HG03108 (cell line): ENCODE measurements at regions not wholly inside any gene's neighbourhood (a gene's known extent, or its start where the extent isn't known, plus 50 kb on each side); places are given as distances from the start of the nearest gene placed in this dataset.
A peak's percentile ranks its signal among the peaks of the same experiment; 100 is the strongest.

Source experiments
- ATAC-seq: cut with Tn5 transposase; IDR thresholded peaks from one replicate; pipeline ENCODE4 v1.9.1; 2021; ENCODE audit warnings: moderate library complexity; ENCODE audit not compliant: unreplicated experiment

DNA sequence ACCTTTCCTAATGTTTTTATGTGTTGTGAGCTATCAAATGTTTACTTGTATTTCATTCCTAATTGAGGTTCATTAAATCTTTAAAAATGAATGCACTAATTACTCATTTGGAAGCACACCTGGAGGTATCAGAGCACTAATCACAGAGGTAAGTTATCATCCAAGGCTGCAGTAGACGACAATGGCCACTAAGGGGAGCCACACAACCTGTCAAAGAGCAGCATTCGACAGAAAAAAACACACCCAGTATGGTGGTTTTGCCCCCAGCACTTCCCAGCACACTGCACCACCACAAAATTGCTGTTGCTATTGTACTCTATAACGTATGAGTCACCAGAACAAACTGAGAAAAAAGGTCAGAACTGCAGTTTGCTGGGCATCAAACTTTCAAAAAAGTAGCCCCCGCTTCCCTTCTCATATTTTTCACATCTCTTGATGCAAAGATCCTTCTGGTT lies 205.9 kb upstream of the IGF1R start:
- ATAC-seq, result peak; percentile 60

DNA sequence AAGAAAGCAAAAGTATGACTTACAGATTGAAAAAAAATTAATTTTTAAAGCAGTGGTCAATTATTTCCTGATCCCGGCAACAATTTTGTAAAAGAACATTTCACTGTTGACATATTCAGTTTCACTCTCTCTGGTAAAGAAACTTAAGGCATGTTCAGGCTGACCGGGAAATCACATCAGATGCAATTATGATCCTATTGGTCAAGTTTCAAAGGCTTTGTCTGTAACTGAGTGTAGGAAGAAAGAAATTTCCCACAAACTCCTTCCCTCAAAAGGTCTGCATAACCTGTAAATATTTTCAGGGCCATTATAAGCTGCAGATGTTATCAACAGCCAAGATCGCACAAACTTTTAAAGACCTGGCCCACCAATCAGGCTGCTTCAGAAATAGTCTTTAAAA lies 205.4 kb upstream of the IGF1R start:
- no peak for ATAC-seq

DNA sequence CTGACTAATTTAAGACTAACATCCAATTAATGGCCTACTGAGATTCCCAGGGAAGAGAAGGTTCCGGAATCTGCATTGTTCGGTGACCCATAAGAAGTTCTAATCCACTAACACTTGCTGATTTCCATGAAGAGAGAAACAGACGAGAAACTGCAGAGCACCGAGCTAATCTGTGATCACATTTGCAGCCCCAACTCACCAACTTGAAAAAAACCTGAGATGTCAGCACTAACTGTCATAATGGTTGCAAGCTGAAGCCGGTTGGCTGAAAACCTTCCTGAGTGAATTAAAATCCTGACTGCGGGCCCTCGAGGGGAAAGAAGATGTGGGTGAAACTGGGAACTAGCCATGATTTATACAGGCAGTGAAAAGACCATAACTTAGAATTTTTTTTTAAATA lies 204.8 kb upstream of the IGF1R start:
- ATAC-seq, result no peak

DNA sequence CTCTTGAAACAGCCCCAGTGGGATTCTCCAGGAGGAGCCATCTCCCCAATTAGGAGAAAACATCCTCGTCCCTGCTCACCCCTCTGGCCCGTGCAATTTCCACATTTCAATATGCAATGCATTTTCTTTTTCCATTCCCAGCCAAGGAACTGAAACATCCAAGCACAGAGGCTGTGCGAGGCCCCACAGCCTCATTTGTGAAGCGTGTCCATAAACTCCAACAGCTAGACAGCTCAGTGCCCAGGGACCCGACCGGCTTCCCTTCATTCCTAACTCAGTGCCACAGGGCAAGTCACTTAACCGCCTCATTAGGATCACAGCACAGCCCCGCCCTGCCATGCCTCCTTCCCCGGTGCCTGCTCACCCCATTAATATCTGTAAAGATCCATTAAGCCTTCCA lies 204.2 kb upstream of the IGF1R start:
- ATAC-seq, result no peak

DNA sequence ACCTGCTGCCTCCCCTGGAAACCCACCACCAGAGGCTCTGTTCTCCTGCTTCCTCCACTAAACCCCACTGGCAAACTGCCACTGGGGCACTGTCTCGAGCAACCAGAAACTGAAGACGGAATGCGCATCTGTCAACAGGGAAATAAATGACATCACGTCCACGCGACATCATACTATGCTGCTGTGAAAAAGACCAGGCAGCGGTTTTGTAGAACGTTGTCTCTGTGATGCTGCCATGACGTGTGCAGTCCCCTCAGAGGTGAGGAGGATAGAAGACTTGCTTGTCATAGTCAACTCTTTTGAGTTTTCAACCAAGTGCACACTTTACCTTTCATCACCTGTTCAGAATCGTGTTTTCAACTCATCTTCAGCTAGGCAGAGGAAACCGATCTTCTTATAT lies 203.0 kb upstream of the IGF1R start:
- no peak for ATAC-seq

DNA sequence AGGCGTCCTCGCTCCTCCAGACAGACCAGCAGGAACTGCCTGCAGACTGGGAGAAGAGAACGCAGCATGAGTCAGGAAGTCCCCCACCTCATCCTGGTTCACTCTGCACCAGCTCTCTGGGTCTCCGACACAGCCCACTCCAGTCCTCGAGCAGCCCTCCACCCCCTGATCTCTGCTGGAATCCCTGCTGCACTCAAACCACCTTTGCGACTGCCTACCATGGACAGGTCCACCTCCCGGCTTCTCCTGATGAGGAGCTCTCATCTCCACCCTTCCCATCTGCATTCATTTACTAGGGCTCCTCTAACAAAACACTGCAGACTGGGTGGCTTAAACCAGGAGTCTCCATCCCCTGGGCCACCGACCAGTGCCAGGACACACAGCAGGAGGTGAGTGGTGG lies 202.3 kb upstream of the IGF1R start:
- ATAC-seq, result no peak

DNA sequence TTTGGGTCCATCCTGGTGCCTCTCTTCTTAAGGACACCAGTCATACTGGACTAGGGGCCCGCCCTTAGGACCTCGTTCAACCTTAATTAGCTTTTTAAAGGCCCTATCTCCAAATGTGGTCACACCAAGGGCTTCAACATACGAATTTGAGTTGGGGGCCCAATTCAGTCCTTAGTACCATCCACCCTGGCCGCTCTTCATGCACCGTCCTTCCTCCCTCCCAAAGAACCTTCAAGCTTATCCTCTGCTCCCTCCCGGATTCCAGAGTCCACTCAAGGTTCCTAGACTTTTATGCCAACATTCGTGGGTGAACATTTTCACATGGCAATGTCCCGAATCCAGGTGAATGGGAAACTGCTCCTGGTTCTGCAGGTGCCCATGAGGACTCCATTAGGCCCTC lies 201.3 kb upstream of the IGF1R start:
- no peak for ATAC-seq

DNA sequence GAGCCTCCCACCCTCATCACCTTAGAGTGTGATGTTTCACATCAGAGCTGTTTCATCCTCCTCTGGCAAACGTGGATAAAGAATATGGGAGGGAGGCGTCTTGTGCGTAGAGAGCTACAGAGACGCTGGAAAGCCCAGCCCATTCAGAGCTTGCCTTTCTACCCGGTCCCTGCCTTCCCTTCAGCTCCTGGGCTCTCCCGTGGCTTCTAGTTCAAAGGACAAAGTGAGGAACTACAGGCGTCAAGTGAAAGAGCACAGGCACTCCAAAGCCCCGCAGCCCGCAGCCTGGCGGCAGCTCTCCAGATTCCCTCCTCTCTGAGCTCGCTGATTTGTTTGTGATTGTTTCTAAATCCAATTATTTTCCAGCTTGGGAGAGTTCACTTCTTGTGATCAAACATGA lies 197.1 kb upstream of the IGF1R start:
- ATAC-seq, result no peak

DNA sequence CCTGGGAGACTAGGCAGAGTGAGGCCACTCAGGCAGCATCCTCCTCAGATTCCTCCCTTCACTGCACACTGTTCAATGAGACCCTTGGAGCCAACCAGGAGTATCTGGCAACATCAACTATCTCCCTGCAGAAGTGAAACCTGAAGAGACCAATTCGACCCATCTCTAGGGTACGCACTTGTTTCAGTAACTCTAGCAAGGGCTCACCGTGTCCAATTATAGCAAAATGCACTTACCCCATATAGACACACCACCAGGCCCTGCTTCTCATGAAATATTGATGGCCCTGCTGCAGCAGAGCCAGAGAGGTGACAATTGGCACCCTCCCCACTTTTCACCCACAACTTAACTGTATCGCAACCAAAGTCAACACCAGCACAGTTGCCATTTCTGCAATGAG lies 196.1 kb upstream of the IGF1R start:
- ATAC-seq, result no peak

DNA sequence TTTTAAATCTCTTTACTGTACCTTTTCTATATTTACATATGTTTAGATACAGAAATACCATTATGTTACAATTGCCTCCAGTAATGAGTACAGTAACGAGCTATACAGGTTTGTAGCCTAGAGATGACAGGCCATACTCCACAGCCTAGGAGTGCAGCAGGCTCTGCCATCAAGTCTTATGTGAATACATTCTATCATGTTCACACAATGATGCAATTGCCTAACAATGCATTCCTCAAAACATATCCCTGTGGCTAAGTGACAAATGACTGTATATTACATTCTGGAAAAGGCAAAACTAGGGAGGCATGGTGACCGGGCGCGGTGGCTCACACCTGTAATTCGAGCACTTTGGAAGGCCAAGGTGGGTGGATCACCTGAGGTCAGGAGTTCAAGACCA lies 192.4 kb upstream of the IGF1R start:
- ATAC-seq, result no peak

DNA sequence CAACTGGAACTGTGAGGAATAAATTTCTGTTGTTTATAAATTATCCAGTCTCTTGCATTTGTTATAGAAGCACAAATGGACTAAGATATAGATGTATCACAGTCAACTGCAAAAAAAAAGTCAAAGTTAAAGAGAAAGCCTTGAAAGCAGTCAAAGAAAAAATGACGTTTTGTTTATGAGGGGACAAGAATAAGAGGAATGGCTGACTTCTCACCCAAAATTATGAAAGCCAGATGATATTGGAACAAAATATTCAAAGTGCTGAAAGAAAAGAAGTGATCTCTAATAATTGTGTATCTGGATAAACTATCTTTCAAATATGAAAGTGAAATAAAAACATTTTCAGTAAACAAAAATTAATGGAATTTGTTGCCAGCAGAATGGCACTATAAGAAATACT lies 171.8 kb upstream of the IGF1R start:
- no peak for ATAC-seq

DNA sequence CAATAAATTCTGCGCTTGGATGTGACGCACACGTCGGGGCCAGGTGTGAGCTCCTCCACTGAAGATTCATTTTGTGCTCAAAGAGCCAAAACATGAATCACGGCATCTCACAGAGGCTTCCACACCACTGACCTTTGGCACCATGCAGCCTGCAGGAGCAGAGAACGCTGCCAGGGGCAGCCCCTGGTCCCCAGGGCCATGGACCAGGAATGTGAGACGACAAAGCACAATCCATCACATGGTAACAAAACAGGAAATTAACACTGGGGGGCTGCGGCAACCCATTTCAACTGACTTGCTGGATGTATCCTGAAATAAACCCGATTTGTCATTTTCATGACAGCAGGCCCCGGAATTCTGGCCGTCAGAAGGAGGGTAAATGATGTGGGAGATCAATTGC lies 167.5 kb upstream of the IGF1R start:
- ATAC-seq, result no peak

DNA sequence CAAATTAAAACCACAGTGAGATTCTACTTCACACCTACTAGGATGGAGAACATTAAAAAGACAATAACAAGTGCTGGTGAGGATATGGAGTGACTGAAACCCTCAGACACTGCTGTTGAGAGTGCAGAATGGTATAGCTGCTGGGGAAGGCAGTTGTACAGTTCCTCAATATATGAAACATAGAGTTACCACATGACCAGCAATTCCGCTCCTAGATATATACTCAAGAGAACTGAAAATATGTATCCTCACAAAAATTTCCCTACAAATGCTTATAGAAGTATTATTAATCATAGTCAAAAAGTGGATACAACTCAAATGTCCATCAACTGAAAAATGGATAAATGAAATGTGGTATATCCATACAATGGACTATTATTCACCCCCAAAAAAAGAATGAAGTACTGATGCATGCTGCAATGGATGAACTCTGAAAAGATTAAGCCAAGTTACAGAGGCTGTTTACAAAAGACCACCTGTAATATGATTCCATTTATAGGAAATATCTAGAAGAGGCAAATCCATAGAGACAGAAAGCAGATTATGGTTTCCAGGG lies 164.7 kb upstream of the IGF1R start:
- no peak for ATAC-seq

DNA sequence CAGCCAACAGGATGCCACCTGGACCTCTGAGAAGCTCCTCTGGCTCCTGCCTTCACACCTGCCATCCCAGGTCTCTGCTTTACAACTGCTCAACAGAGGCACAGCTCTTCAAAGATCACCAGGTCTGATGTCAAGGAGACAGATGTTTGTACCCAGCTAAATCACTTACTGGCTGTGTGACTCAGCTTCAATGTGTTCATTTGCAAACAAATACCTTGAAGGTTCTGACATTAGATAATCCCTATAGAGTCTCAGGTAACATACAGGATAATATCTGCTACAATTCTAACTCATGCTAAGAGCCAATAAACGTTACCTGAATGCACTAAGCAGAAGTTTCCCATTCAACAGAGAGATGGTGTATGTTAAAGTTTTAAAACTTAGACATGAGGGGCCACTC lies 163.4 kb upstream of the IGF1R start:
- no peak for ATAC-seq

DNA sequence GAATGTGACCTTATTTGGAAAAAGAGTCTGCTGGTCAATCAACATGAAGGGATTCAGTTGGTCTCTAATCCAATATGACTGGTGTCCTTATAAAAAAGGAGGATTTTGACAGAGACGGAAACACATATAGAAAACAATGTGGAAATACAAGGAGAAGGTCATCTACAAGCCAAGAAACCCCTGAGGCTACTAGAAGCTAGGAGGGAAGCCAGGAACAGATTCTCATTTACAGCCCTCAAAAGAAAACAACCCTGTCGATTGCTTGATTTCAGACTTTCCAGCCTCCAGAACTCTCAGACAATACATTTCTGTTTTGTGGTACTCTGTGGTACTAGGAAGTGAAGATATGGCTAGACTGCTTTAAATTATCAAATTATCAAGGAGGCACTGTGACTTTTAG lies 162.9 kb upstream of the IGF1R start:
- no peak for ATAC-seq

DNA sequence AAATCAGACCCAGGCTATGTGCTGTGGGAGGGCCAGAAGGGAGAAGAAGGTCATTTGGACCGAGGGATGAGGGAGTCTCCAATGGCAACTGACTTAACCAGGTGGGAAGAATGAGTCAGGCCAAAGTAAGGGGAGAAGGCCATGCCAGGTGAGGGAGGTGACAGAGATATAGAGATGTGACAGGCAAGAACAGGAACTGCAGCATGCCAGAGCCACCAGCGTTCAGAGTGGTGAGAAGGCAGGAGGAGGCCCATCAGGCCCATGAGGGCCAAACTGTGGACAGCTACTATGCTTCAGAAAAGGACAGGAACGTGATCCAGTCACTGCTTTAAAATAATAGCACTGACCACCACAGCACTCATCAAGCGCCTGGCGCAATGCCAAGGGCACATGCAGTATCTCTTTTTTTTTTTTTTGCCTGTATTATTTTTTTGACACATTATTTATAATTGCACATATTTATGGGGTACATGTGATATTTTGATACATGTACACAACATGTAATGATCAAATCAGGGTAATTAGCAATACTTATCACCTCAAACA lies 154.3 kb upstream of the IGF1R start:
- ATAC-seq, result no peak

DNA sequence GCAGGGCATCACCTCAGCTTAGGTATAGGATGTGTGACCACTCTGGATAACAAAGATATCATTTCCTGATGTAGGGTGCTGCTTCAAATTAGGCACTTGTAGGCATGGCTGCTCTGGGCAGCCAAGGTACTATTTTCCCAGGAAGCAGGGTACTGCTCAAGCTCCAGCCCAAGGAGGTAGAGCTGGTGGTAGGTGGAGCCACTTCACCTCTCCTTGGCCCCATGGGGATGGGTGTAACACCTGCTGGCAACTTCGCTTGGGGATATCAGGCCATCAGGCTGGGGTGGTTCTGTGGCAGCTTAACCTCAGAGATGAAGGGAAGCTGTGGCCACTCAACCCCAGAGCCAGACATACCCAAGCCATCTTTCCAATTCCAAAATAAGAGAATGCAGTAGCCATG lies 147.1 kb upstream of the IGF1R start:
- no peak for ATAC-seq

DNA sequence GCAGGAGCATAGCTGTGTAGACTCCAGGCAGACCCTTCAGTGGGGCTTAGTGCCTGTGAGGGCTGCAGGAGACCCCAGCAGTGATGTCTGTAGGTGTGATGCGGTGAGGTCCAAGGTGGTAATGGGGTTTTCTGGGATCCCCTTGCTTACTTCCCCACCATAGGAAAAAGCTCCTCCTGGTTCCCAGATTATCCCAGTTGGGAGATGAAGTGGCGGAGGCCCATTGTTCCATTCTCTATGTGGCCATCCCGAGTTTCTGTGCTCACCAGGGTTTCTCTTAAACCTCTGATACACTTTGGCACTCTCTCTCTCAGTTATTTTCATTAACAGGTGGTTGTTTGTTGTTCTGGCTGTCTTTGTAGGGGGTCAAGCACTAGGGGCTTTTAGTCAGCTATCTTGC lies 146.7 kb upstream of the IGF1R start:
- ATAC-seq, result no peak

DNA sequence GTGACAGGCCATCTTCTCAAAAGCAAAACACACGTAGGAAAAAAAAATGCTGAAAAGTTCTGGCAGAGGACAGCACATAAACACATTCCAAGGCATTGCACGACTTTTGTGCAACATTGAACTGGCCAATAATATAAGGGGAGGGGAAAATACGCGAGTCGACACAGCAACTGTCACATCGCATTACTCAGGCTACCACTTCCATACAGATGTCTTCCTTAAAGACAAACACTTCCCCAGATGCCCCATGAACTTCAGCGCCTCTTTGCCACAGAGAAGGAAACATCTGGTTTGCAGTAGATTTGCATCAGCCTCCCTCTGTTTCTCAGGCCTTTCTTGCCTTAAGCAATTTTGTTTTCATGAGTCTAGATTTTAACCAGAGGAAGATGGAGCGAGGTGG lies 144.4 kb upstream of the IGF1R start:
- no peak for ATAC-seq

DNA sequence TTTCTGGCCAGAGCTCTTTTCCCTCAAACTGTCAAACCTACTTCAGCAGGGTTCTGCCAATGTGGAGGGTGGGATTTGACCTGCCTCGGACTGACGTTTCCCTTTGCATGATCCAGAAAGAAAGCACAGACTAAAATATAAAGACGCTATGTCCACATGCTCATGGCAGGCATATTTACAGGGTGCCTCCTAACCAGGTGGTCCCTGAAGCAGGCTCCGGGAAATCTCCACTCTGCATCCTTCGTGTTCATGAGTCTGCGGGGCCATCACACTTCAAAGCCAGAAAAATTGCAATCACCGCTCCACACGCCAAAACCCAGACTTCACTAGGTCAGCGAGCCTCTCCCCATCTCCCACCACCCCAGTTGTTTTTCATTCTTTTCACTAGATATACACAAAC lies 143.3 kb upstream of the IGF1R start:
- no peak for ATAC-seq

DNA sequence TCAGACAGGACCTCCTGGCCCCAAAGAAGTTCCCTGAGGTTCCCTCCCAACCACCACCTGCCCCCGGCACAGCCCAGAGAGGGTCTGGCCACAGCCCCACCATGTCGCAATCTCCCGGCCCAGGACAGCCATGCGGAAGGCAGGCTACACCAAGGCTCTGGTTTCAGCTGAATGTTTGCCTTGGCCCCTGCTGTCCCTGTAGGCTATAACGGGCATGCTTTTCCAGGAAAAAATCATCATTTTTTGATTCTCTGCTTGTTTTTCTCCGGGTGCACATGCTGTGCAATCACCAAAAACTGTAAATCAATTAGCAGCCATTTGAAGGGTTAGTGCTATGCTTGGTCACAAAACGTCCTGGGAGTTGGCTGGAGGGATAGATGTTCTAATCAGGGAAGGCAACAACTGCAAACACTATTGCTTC lies 142.7 kb upstream of the IGF1R start:
- no peak for ATAC-seq

DNA sequence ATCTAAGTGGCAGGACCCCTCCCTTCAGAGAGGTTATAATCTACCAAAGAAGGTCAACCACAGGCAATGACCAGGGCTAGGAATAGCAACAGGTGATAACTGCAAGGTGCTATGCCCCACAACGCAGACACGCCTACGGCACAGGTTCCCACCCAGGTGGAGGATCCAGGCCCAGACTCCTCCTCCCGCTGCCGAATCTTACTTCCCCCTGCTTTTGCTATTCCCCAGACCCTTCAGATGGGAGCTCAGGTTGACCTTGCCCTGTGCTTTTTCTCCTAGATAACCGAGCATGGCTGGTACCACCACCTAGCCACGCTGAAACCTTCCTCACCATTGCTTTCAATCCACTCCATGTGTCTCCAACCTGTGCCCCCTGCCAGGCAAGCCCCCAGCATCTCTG lies 142.2 kb upstream of the IGF1R start:
- ATAC-seq, result no peak

DNA sequence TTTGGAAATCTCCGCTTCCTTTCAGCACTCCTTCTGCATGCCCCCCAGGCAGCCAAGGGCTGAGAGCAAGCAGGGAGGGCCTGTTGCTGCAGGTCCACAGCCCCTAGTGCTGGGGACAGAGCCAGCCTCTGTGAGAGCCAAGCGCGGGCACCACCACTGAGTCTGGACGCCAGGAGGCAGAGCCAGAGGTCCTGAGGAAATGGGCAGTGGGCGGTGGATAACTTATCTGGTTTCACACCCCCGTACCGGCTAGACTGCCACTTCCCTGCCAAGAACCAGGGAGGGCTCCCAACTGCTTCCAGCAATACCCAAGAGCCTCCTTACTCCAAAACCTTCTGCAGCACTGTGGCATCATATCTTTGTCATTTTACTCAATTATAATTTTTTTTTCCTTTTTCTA lies 141.6 kb upstream of the IGF1R start:
- no peak for ATAC-seq
